NCI-H748 (cell line): ENCODE measurements at regions not wholly inside any gene's neighbourhood (a gene's known extent, or its start where the extent isn't known, plus 50 kb on each side); places are given as distances from the start of the nearest gene placed in this dataset.

Source experiments
- DNase-seq: peaks from one replicate; lab custom pipeline; 2025; ENCODE audit not compliant: unreplicated experiment; lab: John Stamatoyannopoulos, UW

DNA sequence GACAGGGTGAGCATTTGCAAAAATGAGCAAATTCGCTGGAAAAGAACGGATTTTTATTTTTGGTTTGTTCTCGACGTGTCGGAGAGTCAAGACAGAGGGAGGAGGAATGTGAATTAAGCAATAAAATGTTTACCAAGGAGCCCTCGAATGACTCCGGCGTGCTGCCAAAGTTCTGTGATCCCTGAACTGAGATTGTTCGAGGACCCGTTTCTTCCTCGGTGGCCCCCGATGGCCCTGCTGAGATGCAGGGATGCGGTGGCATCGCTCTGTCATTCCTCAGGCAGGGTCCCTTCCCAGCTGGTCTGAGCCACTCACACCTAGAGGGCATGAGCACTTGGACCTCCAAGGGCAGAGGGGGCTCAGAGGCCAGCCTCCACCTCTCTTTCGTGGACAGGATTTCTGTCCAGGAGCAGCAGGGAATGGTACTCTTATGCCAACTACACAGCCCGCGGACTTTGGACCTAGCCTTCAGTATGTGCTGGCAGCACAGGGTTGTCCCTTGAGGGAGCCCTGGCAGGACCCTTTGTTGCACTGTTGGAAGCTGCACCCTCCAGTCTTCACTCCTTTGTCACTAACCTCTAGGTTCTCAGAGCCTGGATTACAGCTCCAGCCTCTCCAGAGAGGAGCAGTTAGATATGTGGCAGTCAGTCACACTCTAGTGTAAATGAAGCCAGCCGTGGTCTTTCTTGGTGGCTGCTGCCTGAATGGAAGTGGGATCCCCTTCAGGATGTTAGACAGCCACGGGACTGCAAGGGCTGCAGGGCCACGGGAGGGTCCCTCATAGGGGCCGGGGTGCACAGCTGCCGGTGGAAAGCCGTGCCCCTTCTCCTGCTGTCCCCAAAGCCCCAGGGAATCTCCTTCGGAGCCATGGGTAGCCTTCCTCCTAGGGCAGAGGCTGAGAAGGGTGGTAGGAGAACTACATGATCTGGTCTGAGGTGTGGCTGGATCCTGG lies 109.4 kb upstream of the ANO1 start:
- no peak for DNase-seq

DNA sequence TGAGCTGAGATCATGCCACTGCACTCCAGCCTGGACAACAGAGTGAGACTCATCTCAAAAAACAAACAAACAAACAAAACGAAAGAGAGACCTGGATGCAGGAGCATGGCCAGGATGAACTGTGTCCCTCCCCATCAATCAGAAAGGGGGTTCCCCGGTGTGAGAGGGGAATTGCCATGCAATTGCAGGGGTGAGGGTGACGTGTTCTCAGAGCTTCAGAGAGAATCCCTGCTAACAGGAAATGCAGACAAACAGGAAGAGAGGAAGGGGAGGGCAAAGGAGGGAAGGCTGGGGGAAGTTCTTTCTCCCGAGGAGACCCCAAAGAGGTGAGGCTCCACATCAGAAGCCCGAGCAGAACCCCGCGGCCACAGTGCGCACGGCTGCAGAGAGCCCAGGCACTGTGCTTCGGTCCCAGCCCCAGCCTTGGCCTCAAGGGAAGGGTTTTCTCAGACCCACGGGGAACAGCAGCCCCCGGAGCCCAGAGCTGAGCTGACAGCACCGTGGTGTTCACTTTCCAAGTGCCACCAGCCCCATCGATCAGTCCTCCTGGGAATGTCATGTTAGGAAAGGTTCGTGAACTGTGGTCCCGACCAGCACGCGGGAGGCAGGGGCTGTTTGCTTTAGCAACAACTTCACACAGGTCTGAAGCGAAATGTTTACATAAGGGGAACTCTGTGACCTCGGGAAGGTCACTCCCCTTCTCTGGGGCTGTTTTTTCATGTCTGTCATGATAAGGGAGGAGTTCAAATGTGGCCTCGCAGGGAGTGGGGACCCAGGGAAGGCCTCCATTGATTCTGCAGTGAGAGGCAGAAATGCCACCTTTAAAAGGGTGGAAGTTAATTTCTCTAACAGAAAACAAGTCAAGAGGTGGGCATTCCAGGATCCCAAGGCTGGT lies 108.0 kb upstream of the ANO1 start:
- no peak for DNase-seq

DNA sequence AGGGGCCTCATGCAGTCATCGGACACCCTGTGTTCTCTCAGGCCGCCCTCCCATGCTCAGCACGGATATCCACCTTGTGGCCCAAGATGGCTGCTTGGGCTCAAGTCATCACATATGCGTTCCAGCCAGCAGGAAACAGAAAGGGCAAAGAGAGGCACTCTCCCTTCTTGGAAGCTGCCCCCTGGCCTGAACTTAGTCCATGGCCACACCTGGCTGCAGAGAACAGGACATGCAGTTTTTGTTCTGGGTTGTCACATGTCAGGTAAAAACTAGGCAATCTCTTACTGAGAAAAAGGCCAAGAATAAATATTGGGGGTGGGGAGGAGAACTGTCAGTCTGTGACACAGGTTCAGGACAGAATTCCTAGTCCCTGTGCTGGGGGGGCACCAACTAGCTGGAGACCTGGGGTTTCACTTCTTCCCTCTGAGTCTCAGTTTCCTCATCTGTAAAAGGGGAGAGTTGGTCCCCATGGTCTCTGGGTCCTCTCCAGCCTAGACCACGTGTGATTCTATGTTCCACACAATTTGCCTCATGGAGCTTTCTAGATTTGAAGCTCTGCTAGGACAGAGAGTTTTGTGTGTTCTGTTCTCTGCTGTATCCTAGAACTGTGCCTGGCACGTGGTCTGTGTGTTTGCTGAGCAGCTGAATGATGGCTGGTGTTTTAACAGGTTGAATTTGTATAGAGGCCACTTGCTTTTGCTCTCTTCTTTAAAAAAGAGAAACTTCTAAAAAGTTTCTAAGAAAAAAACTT lies 107.2 kb upstream of the ANO1 start:
- no peak for DNase-seq

DNA sequence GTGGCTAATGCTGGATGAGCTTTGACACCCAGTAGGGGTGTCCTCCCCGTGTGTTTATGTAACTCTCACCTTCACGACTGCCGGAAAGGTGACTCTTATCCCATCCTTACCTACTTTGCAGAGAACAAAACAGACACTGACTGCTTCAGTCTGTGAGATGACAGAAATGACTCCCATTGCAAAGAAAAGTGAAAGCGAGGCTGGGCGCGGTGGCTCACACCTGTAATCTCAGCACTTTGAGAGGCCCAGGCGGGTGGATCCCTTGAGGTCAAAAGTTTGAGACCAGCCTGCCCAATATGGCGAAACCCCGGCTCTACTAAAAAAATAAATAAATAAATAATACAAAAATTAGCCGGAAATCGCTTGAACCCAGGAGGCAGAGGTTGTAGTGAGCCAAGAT lies 106.4 kb upstream of the ANO1 start:
- no peak for DNase-seq

DNA sequence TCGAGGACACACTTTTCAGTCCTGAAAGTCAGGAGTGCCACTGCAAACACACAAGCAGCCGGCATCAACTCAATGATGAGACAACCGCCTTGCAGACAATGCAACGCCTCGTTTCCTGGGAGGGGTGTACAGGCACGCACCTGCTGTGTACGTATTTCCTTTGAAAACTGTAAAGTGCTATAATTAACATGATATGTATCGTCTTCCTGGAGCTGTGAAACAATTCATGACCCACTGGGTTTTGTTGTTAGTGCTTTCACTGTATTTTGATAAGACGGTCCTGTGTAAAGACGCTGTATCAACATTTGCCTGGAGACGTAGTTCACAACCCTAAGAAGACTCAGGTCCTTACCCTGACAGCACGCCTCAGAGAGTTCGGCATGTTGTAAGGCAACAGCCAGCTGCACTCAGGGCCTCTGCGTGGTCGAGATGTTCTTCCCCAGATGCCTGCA lies 105.7 kb upstream of the ANO1 start:
- DNase-seq: peak; percentile 83

DNA sequence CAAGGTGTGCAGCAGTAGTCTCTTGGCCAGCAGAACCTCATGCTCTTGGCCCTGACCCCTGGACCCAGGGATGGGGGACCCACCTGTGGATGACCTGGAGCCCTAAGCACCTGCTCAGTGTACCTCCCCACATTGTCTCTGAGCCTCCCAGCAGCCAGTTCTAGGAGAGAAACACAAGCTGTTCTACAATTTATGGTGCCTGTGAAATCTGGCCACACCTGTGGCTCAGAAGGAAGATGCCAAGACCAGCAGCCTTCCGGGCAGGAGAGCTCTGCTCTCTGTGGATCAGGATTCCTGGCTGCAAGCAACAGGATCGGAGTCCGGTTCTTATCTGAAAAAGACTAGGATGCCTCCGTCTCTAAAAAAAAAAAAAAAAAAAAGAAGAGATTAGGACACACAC lies 103.6 kb upstream of the ANO1 start:
- no peak for DNase-seq

DNA sequence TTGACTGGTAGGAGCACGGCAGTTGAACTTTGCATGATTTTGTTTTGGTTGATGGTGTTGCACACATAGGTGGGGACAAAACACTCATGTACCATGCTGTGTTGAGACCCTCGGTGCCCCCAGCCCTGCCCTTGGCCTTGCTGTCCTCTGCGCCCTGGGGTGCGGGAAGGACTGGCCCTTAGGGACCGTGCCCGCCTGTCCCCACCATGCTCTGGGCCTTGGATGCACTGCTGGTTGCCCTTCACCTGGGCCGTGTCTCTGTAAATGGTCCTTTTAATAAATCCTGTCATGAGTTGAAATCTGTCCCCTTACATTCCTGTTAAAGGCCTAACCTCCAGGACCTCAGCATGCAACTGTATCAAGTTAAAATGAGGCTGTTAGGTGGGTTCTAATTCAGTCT lies 102.3 kb upstream of the ANO1 start:
- DNase-seq: no peak

DNA sequence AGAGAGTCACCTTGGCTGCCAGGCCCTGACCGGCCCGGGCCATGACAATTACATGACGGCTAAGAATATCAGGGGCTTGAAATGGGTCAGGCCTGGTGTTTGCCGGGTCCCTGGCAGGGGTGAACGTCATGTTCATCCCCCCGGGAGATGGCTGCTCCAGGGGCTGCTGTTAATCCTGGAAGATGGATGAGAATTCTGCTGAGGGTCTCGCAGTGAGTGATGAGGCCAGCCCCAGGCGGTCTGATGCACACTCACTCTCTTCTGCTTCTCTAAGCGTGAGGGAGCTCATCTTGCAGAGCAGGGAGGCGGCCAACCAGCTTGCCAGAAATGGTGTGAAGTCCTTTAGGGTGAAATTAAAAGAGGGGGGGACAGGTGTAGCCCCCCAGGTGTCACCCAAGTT lies 101.3 kb upstream of the ANO1 start:
- DNase-seq: no peak

DNA sequence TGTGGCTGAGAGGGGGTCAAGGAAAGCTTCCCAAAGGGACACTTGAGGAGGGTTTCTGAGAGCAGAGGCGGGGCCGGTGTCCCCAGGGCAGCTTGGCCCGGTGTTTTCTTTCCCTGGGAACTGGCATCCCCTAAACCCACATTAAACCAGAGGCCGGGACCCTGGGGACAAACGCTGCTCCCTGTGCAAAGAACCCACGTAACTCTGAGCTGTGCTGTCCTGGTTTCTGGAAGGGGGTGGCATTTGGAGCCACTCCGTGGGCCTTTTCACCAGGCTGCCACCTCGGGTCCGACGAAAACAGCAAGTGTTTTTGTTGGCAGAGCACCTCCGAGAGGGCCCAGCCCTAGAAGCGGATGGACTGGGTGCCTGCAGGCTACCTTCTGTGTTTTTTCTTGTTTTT lies 100.2 kb upstream of the ANO1 start:
- DNase-seq: no peak

DNA sequence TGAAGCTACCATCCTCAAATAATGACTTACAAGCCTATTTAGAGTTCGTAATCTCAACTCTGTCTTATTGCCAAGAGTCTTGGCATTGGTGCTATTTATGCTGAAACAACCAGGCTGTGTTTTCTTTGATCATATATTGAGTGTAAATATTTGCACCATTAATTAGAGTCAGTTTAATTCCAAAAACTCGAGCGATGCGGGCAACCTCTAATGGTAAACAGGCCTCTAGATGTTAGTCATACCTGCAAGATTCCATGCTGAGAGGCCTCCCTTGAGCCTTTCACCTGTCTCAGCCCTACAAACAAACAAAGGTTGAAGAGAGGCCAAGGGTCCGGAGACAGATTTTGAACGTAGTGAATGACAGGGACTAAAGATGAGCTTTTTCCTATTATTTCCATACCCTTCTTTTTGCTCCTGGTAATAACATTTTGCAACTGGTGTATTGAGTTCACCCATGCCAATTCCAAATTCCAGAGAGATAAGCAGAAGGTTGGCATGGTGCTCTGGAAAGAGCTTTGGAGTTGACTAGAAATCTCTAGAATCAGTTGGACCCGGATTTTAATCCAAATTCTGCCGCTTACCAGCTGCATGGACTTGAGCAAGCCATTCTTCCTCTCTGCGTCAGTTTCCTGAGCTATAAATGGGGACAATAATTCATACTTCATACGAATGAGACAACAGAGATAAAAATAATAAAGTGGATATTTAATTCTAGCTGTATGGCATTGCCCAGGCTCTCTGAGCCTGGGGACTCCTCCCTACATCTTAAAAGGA lies 99.1 kb upstream of the ANO1 start:
- no peak for DNase-seq

DNA sequence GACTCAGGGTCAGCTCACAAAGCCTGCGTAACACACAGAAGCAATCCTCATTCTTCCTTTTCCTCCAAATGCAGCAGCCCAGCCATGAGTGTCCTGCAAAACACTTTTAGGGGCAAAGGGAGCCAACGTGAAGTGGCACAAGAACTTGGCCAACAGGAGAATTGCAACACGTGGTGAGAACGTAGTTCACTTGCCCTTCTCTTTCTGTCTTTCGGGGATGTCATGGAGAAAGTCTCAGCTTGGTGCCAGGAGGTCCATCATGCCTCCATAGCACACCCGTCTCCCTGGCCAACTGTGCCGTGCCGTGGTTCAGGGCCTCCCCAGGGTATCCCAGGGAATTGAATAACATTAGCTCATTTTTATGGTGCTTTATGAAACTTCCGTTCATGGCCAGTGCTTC lies 98.5 kb upstream of the ANO1 start:
- no peak for DNase-seq

DNA sequence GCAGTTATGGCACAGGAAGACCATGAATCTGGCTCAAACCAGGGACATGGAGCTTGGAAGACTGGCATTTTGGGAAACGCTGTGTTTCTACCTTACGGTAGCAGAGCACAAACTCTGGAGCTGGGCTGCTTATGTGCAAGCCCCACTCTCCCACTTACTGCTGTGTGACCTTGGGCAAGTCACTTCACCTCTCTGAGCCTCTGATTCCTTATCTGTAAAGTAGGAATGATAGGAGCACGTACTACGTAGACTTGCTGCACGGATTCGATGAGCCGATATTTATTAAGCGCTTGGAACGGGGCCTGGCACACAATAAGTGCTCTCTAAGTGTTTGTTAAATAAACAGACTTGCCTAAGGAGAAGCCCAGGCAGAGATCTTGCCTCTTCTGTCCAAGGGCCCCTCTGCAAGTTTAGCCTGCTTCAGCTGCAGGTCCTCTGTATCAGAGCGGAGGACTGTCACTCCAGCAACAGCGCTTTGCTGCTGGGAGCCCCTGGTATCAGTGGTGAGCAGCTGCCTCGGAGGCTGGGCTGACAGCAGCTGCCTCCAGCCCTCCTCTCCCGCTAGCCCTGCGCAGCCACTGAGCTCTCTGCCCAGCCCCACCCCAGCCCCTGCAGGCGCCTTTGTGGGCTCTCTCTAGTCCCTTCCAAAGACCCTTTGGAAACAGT lies 96.9 kb upstream of the ANO1 start:
- peak; percentile 56 for DNase-seq

DNA sequence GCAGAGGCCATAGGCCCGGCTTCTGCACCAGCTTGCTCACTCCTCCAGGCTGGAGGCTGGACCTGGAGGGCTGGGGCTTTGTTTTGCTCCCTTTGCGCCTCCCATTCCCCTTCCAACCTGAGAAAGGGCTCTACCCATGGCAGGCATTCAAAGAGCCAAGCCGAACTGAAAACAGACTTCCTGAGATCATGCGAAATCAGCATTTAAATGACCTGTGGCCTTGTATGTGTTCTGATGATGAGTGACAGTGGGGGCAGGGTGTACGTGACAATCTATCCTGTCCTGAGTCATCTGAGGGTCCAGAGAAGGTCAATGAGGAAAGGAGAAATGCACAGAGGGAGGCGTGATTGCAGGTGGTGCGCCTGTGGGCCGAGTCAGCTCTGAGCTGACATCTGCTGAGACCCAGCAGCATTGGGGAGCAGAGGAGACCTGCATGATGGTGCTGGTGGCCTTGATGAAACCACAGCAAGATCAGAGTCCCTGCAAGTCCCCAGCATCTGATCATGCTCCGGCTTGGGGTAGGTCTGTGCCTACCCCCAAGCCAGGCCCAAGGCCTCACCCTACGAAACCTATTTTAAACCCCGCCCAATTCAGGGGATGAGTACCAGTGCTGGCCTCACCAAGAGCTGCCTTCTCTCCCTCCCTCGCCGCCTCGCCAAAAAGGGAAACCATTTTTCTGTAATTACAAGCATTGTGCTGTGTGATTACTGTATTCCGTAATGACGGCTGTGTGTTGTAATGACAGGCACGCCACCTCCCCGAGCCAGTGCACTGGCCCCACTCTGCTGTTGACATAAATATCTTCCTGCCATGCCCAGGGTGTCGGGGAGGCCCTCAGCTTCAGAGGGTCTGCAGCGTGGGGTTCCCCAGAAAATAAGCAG lies 95.2 kb upstream of the ANO1 start:
- DNase-seq: peak; percentile 24

DNA sequence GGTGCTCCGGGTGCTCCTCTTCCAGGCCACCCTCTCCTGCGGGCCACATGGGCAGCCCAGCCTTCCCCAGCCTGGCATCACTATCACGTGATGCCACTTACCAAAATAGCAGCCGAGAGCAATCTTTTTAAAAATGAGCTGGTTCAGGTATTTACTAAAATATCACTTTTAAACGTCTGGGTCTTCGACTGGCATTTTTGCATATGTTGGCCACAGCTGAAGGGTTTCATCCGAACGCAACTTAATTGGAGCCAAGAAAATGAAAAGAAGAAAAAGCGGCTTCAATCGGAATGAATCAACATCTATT lies 94.6 kb upstream of the ANO1 start:
- DNase-seq: no peak

DNA sequence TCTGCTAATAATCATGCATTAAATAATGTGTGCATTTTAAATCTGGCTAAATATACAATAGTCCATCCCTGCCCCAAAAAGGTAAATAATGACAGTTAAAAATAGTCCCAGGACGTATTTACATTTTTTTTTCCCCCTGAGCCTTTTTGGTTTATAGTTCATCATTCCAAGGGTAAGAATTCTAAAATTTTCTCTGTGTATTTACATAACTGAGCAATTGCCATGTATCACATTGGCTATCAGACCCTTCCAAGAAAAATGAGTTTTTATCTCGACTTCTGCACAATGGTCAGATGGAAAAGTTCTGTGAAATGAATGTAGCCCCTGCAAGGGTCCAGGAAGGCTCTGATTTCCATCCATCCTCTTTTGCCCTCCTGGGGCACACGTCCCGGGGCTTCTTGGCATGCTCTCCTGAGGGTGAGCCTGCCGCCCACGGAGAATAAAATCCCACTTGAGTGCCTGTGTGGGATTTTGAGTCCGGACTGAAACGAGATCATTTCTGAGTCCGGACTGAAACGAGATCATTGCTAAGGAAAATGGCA lies 94.1 kb upstream of the ANO1 start:
- DNase-seq: no peak

DNA sequence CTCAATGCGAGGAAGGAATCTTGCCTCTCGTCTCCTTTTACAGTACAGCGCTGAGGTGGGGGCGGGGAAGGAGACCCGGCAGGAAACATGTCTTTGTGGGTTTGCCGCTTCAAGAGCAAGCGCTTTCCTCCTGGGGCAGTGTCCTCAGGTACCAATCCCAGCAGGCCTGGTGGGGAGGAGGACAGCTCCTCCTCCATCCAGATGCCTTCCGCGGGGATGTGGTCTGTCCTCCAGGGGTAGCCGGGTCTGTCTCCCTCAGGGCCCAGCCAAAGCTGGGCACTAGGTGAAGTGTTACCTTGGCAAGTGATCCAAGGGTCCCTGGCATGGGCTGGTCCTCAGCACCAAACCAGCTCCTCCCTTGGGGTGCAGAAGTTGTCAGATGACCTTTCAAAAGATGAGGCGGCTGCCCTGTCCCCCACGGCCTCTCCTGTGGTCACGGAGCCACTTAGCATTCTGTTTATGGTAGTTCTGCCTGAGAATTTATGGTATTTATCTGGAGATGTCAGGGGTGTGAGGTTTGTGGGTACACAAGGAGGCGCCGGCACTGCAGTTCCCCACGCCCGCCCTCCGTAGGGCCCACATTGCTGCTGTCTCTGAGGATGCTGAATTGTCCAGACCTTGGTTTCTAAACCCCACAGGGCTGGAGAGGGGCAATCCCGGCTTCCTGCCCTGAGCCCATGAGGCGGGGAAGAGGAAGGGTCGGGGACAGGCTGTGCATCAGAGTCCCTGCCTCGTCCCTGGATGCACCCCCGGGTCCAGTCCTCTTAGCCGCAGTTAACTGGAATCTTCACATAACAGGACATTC lies 93.5 kb upstream of the ANO1 start:
- DNase-seq: no peak

DNA sequence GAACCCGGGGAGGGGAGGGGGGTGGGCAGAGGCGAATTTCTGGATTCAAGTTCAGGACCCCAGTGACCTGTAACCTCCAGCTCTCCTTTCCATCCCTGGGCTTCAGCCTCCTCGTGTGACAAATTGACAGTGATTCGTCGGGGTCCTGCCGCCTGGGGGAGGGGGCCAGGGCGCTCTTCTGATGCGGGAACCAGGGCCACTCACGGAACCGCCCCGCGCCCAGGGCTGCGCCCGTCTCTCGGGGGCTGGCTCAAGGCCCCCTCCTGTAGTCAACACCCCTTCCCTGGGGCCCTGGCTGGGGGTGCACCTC lies 92.8 kb upstream of the ANO1 start:
- DNase-seq: no peak
